Liver (tissue), 8 donors: ENCODE measurements at regions not wholly inside any gene's neighbourhood (a gene's known extent, or its start where the extent isn't known, plus 50 kb on each side); places are given as distances from the start of the nearest gene placed in this dataset.

Experiments used
- DNase-seq: peaks from one replicate; pipeline ENCODE4 v3.0.0-alpha.2; 2017; ENCODE audit warnings: low spot score
- H3K27ac ChIP-seq, 2 donors: one replicate each; pipeline ENCODE4 v1.7.0; 2013; ENCODE audit warnings: inconsistent platforms in 2 of 2, low read length in 2 of 2, control low read depth in 1 of 2, low read depth in 1 of 2, mild to moderate bottlenecking in 1 of 2
- H3K27me3 ChIP-seq, 4 donors: one replicate each; pipeline versions ENCODE4 v1.6.1 to v1.7.0; 2013; ENCODE audit warnings: low read length in 3 of 4, inconsistent platforms in 1 of 4, mild to moderate bottlenecking in 1 of 4, moderate library complexity in 1 of 4; ENCODE audit not compliant: control insufficient read depth in 4 of 4, insufficient read depth in 4 of 4
- H3K36me3 ChIP-seq, 4 donors: one replicate each; pipeline versions ENCODE4 v1.6.1 to v1.7.0; 2013; ENCODE audit warnings: low read length in 3 of 4, mild to moderate bottlenecking in 3 of 4, low read depth in 1 of 4, moderate library complexity in 1 of 4; ENCODE audit not compliant: control insufficient read depth in 4 of 4, insufficient read depth in 3 of 4
- H3K4me1 ChIP-seq, 4 donors: one replicate each; pipeline versions ENCODE4 v1.6.1 to v1.7.0; 2013; ENCODE audit warnings: low read length in 3 of 4, mild to moderate bottlenecking in 3 of 4, moderate library complexity in 1 of 4; ENCODE audit not compliant: control insufficient read depth in 4 of 4, insufficient read depth in 4 of 4
- H3K4me3 ChIP-seq, 3 donors: one replicate each; pipeline versions ENCODE4 v1.6.1 to v1.7.0; 2013; ENCODE audit warnings: low read length in 3 of 3, control low read depth in 1 of 3, low read depth in 1 of 3, mild to moderate bottlenecking in 1 of 3
- H3K9ac ChIP-seq, 2 donors: one replicate each; pipeline ENCODE4 v1.7.0; 2013; ENCODE audit warnings: low read length in 2 of 2, mild to moderate bottlenecking in 2 of 2, moderate library complexity in 2 of 2, control low read depth in 1 of 2, low read depth in 1 of 2
- H3K9me3 ChIP-seq, 4 donors: one replicate each; pipeline versions ENCODE4 v1.6.1 to v1.7.0; 2013; ENCODE audit warnings: low read length in 3 of 4; ENCODE audit not compliant: control insufficient read depth in 4 of 4
- EGR1 ChIP-seq, 2 donors: IDR thresholded peaks; 2 replicates each; pipeline ENCODE4 v1.6.1; 2016 to 2018; ENCODE audit warnings: antibody characterized with exemption in 2 of 2, low read depth in 2 of 2
- FOXA1 ChIP-seq: IDR thresholded peaks from 2 replicates; pipeline ENCODE4 v1.6.1; 2016; ENCODE audit warnings: antibody characterized with exemption
- FOXA2 ChIP-seq: IDR thresholded peaks from 2 replicates; pipeline ENCODE4 v1.6.1; 2016; ENCODE audit warnings: antibody characterized with exemption
- GABPA ChIP-seq, 2 donors: IDR thresholded peaks in 1 of 2; conservative IDR thresholded peaks in 1 of 2; 2 replicates each; pipeline ENCODE4 v1.6.1; 2016; ENCODE audit warnings: antibody characterized with exemption in 2 of 2, mild to moderate bottlenecking in 1 of 2, moderate library complexity in 1 of 2
- HNF4A ChIP-seq, 2 donors: conservative IDR thresholded peaks; 2 replicates each; pipeline ENCODE4 v1.6.1; 2016; ENCODE audit warnings: antibody characterized with exemption in 2 of 2, mild to moderate bottlenecking in 2 of 2
- HNF4G ChIP-seq: IDR thresholded peaks from 2 replicates; pipeline ENCODE4 v1.6.1; 2016; ENCODE audit warnings: antibody characterized with exemption
- JUND ChIP-seq, 2 donors: IDR thresholded peaks; 2 replicates each; pipeline ENCODE4 v1.6.1; 2016; ENCODE audit warnings: antibody characterized with exemption in 2 of 2
- NR2F2 ChIP-seq: IDR thresholded peaks from 2 replicates; pipeline ENCODE4 v1.6.1; 2016; ENCODE audit warnings: antibody characterized with exemption
- RAD21 ChIP-seq, 2 donors: IDR thresholded peaks; 2 replicates each; pipeline ENCODE4 v1.6.1; 2016; ENCODE audit warnings: antibody characterized with exemption in 2 of 2, mild to moderate bottlenecking in 2 of 2
- SP1 ChIP-seq: IDR thresholded peaks from 2 replicates; pipeline ENCODE4 v1.6.1; 2018; ENCODE audit warnings: antibody characterized with exemption, mild to moderate bottlenecking
- TAF1 ChIP-seq: conservative IDR thresholded peaks from 2 replicates; pipeline ENCODE4 v1.6.1; 2016; ENCODE audit warnings: antibody characterized with exemption, mild to moderate bottlenecking
- YY1 ChIP-seq: IDR thresholded peaks from 2 replicates; pipeline ENCODE4 v1.6.1; 2016; ENCODE audit warnings: antibody characterized with exemption, mild to moderate bottlenecking
- WGBS: extraction: QIAGEN DNeasy Blood & Tissue Kit; methylation state at CpG from one replicate; pipeline ENCODE4 v1.1.7; 2013; 5-methylcytosine and 5-hydroxymethylcytosine counted together
- TF ChIP-seq, protein P1 (sequence below): fragments of 150-350 bp; IDR thresholded peaks from 2 replicates; pipeline ENCODE4 v1.5.1; 2017; ENCODE audit warnings: improper control_type of control experiment, low read depth, low read length; ENCODE audit not compliant: missing input control
- TF ChIP-seq, protein P2 (sequence below): IDR thresholded peaks from 2 replicates; pipeline ENCODE4 v1.6.1; 2016; ENCODE audit warnings: antibody characterized with exemption, mild to moderate bottlenecking
- TF ChIP-seq, protein P3 (sequence below): IDR thresholded peaks from 2 replicates; pipeline ENCODE4 v1.6.1; 2016; ENCODE audit warnings: antibody characterized with exemption
- TF ChIP-seq, protein P4 (sequence below): IDR thresholded peaks from 2 replicates; pipeline ENCODE4 v1.6.1; 2016; ENCODE audit warnings: antibody characterized with exemption
- TF ChIP-seq, protein P5 (sequence below): IDR thresholded peaks from 2 replicates; pipeline ENCODE4 v1.6.1; 2016; ENCODE audit warnings: antibody characterized with exemption
- donor health status: healthy.
- donor health status: healthy.
- donor health status: healthy.
- donor health status: healthy.
- donor health status: healthy.

DNA sequence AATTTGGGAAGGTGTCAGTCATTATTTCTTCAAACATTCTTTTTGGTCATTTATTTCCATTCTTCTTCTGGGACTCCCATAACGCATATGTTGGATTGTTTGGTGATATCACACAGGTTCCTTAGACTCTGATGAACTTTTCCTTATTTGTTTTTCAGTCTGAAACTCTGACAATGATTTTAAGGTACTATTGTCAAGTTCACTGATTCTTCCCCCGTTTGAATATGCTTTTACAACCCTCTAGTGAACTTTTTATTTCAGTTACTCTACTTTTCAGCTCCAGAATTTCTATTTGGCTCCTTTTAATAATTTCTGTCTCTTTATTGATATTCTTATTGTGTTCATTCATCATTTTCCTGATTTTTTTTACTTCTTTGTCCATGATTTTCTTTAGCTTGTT lies 92.5 kb upstream of the RORB start (continued):
- TF ChIP-seq, protein P1, sequence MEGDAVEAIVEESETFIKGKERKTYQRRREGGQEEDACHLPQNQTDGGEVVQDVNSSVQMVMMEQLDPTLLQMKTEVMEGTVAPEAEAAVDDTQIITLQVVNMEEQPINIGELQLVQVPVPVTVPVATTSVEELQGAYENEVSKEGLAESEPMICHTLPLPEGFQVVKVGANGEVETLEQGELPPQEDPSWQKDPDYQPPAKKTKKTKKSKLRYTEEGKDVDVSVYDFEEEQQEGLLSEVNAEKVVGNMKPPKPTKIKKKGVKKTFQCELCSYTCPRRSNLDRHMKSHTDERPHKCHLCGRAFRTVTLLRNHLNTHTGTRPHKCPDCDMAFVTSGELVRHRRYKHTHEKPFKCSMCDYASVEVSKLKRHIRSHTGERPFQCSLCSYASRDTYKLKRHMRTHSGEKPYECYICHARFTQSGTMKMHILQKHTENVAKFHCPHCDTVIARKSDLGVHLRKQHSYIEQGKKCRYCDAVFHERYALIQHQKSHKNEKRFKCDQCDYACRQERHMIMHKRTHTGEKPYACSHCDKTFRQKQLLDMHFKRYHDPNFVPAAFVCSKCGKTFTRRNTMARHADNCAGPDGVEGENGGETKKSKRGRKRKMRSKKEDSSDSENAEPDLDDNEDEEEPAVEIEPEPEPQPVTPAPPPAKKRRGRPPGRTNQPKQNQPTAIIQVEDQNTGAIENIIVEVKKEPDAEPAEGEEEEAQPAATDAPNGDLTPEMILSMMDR: no peak

DNA sequence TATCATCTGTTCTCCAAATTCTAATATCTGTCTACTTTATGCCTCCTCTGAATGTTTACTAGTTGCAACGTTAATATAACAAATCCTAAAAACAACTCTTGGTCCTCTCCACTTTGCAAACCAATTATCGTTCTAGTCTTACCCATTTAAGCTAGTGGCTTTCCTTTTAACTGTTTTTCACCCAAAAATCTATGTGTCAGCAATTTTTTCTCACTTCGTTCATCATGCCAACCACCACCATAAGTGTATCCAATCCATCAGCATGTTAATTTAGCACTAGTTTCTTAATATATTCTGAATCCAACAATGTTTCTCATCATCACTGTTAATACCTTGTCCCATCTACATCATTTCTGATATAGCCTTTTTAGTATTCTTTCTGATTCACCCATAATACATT lies 90.0 kb upstream of the RORB start:
- Histone ChIP-seq H3K9me3 (peaks cover 0 to 12% (median 2%) of the 10 kb centered on the region in 4 donors), H3K4me3 (no peak overlapping the region), H3K27ac (no peak overlapping the region), H3K4me1 (no peaks in the 10 kb centered on the region), H3K27me3 (no peaks in the 10 kb centered on the region), H3K36me3 (no peaks in the 10 kb centered on the region), H3K9ac (no peak overlapping the region)
- TF ChIP-seq, protein P2, sequence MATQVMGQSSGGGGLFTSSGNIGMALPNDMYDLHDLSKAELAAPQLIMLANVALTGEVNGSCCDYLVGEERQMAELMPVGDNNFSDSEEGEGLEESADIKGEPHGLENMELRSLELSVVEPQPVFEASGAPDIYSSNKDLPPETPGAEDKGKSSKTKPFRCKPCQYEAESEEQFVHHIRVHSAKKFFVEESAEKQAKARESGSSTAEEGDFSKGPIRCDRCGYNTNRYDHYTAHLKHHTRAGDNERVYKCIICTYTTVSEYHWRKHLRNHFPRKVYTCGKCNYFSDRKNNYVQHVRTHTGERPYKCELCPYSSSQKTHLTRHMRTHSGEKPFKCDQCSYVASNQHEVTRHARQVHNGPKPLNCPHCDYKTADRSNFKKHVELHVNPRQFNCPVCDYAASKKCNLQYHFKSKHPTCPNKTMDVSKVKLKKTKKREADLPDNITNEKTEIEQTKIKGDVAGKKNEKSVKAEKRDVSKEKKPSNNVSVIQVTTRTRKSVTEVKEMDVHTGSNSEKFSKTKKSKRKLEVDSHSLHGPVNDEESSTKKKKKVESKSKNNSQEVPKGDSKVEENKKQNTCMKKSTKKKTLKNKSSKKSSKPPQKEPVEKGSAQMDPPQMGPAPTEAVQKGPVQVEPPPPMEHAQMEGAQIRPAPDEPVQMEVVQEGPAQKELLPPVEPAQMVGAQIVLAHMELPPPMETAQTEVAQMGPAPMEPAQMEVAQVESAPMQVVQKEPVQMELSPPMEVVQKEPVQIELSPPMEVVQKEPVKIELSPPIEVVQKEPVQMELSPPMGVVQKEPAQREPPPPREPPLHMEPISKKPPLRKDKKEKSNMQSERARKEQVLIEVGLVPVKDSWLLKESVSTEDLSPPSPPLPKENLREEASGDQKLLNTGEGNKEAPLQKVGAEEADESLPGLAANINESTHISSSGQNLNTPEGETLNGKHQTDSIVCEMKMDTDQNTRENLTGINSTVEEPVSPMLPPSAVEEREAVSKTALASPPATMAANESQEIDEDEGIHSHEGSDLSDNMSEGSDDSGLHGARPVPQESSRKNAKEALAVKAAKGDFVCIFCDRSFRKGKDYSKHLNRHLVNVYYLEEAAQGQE: no peak
- TF ChIP-seq HNF4G (no peak), TAF1 (no peak), NR2F2 (no peak), EGR1 (IDR thresholded peaks at IDR 0.05; ENCODE audit: low read depth in 2 of 2) (no peak), SP1 (no peak), FOXA1 (no peak), FOXA2 (no peak)
- TF ChIP-seq, protein P3, sequence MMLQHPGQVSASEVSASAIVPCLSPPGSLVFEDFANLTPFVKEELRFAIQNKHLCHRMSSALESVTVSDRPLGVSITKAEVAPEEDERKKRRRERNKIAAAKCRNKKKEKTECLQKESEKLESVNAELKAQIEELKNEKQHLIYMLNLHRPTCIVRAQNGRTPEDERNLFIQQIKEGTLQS: no peak
- TF ChIP-seq, protein P1: no peak
- no peak for DNase-seq
- WGBS: 45% methylated on average over 3 of the region's 3 CpGs

DNA sequence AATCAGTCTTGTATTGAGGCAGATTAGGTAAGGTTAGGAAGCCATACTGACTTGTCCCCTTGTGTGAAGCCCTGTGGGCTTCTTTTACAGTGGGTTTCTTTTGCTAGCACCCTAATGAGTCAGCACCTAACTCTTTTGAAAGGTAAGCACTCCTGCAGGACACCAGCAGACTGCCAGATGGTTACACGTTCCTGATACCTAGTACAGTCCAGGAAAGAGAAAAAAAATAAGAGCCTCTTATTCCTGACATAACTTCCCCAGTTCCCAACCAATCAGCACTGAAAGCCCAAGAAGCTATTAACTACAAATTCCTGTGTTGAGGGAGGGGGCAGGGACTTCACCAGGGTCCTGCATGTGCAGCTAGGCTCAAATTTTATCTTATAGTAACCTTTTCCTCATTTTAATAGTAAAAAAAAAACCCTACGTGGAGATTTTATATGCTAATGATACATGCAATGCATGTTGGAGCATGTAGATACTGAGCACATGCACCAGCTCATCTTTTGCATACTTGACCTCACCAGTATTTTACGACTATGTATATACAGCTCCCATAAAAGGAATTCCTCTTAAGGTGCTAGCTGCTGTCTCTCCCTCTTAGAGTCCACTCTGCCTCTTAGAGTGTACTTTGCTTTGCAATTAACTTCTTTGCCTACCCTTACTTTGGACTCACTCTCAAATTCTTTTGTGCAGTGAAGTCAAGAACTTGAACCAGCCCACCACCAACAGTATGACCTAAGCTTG lies 84.7 kb upstream of the RORB start:
- Histone ChIP-seq H3K9ac (no peak overlapping the region), H3K9me3 (peaks cover 0 to 6% (median 1%) of the 10 kb centered on the region in 4 donors), H3K27me3 (no peaks in the 10 kb centered on the region), H3K4me1 (no peaks in the 10 kb centered on the region), H3K27ac (no peak overlapping the region), H3K36me3 (no peaks in the 10 kb centered on the region), H3K4me3 (no peak overlapping the region)
- WGBS: 76% methylated on average over 3 of the region's 3 CpGs
- no peak for DNase-seq
- no peak for TF ChIP-seq RAD21 (IDR thresholded peaks at IDR 0.05)
- no peak for TF ChIP-seq FOXA1
- TF ChIP-seq, protein P4, sequence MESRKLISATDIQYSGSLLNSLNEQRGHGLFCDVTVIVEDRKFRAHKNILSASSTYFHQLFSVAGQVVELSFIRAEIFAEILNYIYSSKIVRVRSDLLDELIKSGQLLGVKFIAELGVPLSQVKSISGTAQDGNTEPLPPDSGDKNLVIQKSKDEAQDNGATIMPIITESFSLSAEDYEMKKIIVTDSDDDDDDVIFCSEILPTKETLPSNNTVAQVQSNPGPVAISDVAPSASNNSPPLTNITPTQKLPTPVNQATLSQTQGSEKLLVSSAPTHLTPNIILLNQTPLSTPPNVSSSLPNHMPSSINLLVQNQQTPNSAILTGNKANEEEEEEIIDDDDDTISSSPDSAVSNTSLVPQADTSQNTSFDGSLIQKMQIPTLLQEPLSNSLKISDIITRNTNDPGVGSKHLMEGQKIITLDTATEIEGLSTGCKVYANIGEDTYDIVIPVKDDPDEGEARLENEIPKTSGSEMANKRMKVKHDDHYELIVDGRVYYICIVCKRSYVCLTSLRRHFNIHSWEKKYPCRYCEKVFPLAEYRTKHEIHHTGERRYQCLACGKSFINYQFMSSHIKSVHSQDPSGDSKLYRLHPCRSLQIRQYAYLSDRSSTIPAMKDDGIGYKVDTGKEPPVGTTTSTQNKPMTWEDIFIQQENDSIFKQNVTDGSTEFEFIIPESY: no peak
- TF ChIP-seq GABPA (IDR thresholded peaks at IDR 0.05 in 1 of 2, conservative IDR thresholded peaks at IDR 0.05 in 1 of 2): no peak
- no peak for TF ChIP-seq YY1
- TF ChIP-seq JUND (IDR thresholded peaks at IDR 0.05): no peak
- TF ChIP-seq EGR1 (IDR thresholded peaks at IDR 0.05; ENCODE audit: low read depth in 2 of 2): no peak
- TF ChIP-seq HNF4A (conservative IDR thresholded peaks at IDR 0.05): no peak
- TF ChIP-seq NR2F2: no peak
- TF ChIP-seq FOXA2: no peak
- TF ChIP-seq, protein P5, sequence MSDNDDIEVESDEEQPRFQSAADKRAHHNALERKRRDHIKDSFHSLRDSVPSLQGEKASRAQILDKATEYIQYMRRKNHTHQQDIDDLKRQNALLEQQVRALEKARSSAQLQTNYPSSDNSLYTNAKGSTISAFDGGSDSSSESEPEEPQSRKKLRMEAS: no peak
- no peak for TF ChIP-seq HNF4G
- TF ChIP-seq, protein P1: no peak
